Activated naive CD4-positive, alpha-beta T cell treated with anti-CD3 and anti-CD28 coated beads, Interleukin-2, amount 10 ng/mL, durations not matched to agents 7 days and 5 days (primary cell): ENCODE measurements at regions not wholly inside any gene's neighbourhood (a gene's known extent, or its start where the extent isn't known, plus 50 kb on each side); places are given as distances from the start of the nearest gene placed in this dataset.

ENCODE experiments used
- CTCF ChIA-PET: fragments of 350-600 bp; sonication (Branson Sonifier 250); formaldehyde crosslinking; loops from one replicate; lab custom pipeline; 2021; ENCODE audit warnings: antibody characterized with exemption; lab: Charles Lee
- DNase-seq: peaks from one replicate; pipeline ENCODE4 v3.0.0-alpha.2; 2020
- H3K27ac Mint-ChIP-seq: one replicate; pipeline ENCODE4 v1.8.0; 2021; ENCODE audit warnings: mild to moderate bottlenecking, moderate library complexity, mixed read lengths
- H3K27me3 Mint-ChIP-seq: one replicate; pipeline ENCODE4 v1.8.0; 2021; ENCODE audit warnings: mild to moderate bottlenecking, mixed read lengths
- H3K36me3 Mint-ChIP-seq: one replicate; pipeline ENCODE4 v1.8.0; 2021; ENCODE audit warnings: mixed read lengths
- H3K4me1 Mint-ChIP-seq: one replicate; pipeline ENCODE4 v1.8.0; 2021; ENCODE audit warnings: mixed read lengths
- H3K4me3 Mint-ChIP-seq: one replicate; pipeline ENCODE4 v1.8.0; 2021; ENCODE audit warnings: mild to moderate bottlenecking, moderate library complexity, mixed read lengths
- H3K9me3 Mint-ChIP-seq: one replicate; pipeline ENCODE4 v1.8.0; 2021; ENCODE audit warnings: mixed read lengths

DNA sequence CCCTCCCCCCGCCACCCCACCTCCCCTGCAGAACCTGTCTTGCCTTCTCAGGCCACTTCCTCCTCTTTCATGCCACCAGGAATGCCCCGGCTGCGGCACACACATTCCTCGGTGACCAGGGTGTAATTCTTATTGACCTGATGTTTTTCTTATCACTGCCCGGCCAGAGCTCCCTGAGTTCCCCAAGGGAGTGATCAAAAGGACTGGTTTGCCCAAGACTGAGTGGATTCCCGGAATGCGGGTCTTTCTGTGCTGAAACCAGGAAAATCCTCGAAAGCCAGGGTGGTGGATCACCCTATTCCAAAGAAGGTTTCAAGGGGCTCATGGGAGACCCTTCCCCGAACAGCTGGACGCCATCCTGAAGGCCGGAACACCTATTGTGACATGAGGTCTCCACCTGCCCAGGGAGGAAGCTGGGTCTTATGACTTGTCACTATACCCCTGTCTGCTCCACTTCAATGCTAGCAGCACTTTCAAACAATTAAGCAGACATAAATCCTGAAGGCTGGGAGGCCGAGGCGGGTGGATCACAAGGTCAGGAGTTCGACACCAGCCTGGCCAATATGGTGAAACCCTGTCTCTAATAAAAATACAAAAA lies 53.0 kb upstream of the RPL38 start:
- Mint-ChIP-seq H3K27ac (no peak overlapping the region), H3K36me3 (no peaks in the 10 kb centered on the region), H3K9me3 (no peaks in the 10 kb centered on the region), H3K4me1 (no peaks in the 10 kb centered on the region), H3K4me3 (no peak overlapping the region), H3K27me3 (peaks cover 21% of the 10 kb centered on the region)
- DNase-seq = no peak
- CTCF ChIA-PET = interaction anchor here (1.3 kb wide), 1 partner anchor 61 kb away, joined by 3 read pairs; no protein-coding TSS in a partner anchor

DNA sequence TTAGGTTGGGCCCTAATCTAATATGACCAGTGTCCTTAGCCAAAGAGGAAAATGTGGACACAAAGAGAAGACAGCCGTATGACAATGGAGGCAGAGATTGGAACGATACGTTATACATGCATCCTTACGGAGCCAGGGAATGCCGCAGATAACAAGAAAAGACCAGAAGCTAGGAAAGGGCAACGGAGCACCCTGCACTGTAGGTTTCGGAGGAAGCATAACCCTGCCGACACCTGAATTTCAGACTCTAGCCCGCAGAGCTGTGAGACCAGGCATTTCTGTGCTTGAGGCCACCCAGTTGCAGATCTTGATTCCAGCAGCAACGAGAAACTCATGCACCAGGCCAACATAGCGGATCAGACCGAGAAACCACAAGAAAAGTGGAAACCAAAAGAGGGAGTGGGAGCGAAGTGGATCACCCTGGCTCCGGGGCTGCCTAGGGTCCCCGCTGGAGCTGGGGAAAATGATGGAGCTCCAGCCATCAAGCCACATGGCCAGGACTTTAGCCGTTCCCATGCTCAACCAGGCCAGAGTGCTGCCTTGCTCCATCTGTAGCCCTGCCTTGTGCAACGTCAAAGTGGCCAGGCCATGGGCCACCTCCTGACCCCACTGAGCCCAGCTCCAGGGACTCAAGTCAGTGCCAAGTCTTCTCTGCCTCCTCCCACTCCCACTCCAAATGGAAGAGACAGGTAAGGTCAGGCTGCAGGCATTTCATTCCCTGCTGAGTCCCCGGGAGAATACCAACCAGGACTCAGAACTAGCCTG lies 51.7 kb upstream of the RPL38 start:
- DNase-seq = no peak
- Mint-ChIP-seq H3K9me3 (no peaks in the 10 kb centered on the region), H3K36me3 (no peaks in the 10 kb centered on the region), H3K4me1 (no peaks in the 10 kb centered on the region), H3K4me3 (no peak overlapping the region), H3K27ac (no peak overlapping the region), H3K27me3 (peaks cover 23% of the 10 kb centered on the region)
- CTCF ChIA-PET = interaction anchor here (1.3 kb wide), 1 partner anchor 62 kb away, joined by 3 read pairs; no protein-coding TSS in a partner anchor

GRCh38 chr17:74152591-74153455 lies 50.7 kb upstream of the RPL38 start:
- Mint-ChIP-seq H3K27ac (no peak overlapping the region), H3K27me3 (peaks cover 23% of the 10 kb centered on the region), H3K4me1 (no peaks in the 10 kb centered on the region), H3K4me3 (no peak overlapping the region), H3K36me3 (no peaks in the 10 kb centered on the region), H3K9me3 (no peaks in the 10 kb centered on the region)
- DNase-seq = no peak
- CTCF ChIA-PET = no interaction called here

GRCh38 chr17:74153456-74153810 lies 50.0 kb upstream of the RPL38 start:
- H3K4me1 Mint-ChIP-seq = no peaks in the 10 kb centered on the region
- H3K27me3 Mint-ChIP-seq = peaks cover 23% of the 10 kb centered on the region
- CTCF ChIA-PET = interaction anchor here (1.1 kb wide), 1 partner anchor 63 kb away, joined by 3 read pairs; no protein-coding TSS in a partner anchor
- no peak overlapping the region for H3K4me3 Mint-ChIP-seq
- H3K9me3 Mint-ChIP-seq = no peaks in the 10 kb centered on the region
- no peak for DNase-seq
- H3K36me3 Mint-ChIP-seq = no peaks in the 10 kb centered on the region
- H3K27ac Mint-ChIP-seq = no peak overlapping the region
